Esophagus muscularis mucosa (tissue), 4 donors: ENCODE measurements at regions not wholly inside any gene's neighbourhood (a gene's known extent, or its start where the extent isn't known, plus 50 kb on each side); places are given as distances from the start of the nearest gene placed in this dataset.
"Not testable (repeated sequence)": the region's sequence is repeated elsewhere in the genome, so short reads cannot be mapped to it uniquely, and the experiment has no call there.

ENCODE experiments used
- DNase-seq: peaks from one replicate; pipeline ENCODE4 v3.0.0-alpha.2; 2017; ENCODE audit errors: extremely low spot score
- H3K27ac ChIP-seq, 4 donors: fragments of 200-600 bp; sonication (generic); replicated peaks in 1 of 4; 1 replicate in 3 of 4; 2 replicates in 1 of 4; pipeline ENCODE4 v1.5.1; 2016 to 2019; ENCODE audit warnings: mild to moderate bottlenecking in 1 of 4
- H3K27me3 ChIP-seq, 4 donors: fragments of 200-600 bp; sonication (generic); one replicate each; pipeline versions ENCODE4 v1.5.1 to v1.6.0; 2016 to 2019
- H3K36me3 ChIP-seq, 4 donors: fragments of 200-600 bp; sonication (generic); one replicate each; pipeline ENCODE4 v1.5.1; 2016 to 2019
- H3K4me1 ChIP-seq, 4 donors: fragments of 200-600 bp; sonication (generic); one replicate each; pipeline ENCODE4 v1.5.1; 2016 to 2019
- H3K4me3 ChIP-seq, 4 donors: fragments of 200-600 bp; sonication (generic); 1 replicate in 2 of 4; 2 replicates in 2 of 4; pipeline ENCODE4 v1.5.1; 2016 to 2019; ENCODE audit warnings: mild to moderate bottlenecking in 4 of 4, moderate library complexity in 1 of 4
- H3K9me3 ChIP-seq, 4 donors: fragments of 200-600 bp; sonication (generic); 1 replicate in 3 of 4; 2 replicates in 1 of 4; pipeline ENCODE4 v1.5.1; 2016 to 2019
- CTCF ChIP-seq, 3 experiments: fragments of 200-600 bp in 2 of 3; fragments of 450-650 bp in 1 of 3; sonication (generic) in 2 of 3; IDR thresholded peaks; one replicate each; pipeline ENCODE4 v1.5.1; 2017 to 2019; ENCODE audit warnings: antibody characterized with exemption in 3 of 3, mild to moderate bottlenecking in 2 of 3, moderate library complexity in 1 of 3
- EP300 ChIP-seq: sonication (generic); formaldehyde crosslinking; IDR thresholded peaks from one replicate; pipeline ENCODE4 v1.6.1; 2017; ENCODE audit warnings: antibody characterized with exemption
- POLR2A ChIP-seq: fragments of 450-650 bp; IDR thresholded peaks from one replicate; pipeline ENCODE4 v1.6.1; 2017; ENCODE audit warnings: antibody characterized with exemption, moderate library complexity, mild to moderate bottlenecking, low read depth
- POLR2AphosphoS5 ChIP-seq, 2 donors: sonication (generic); formaldehyde crosslinking; IDR thresholded peaks; one replicate each; pipeline ENCODE4 v1.6.1; 2017; ENCODE audit warnings: antibody characterized with exemption in 2 of 2
- WGBS: methylation state at CpG from one replicate; pipeline ENCODE4 v1.1.5; 2018; 5-methylcytosine and 5-hydroxymethylcytosine counted together
- intact Hi-C: fragments of 100-400 bp; cut with DNase I; formaldehyde crosslinking; loops from one replicate; pipeline ENCODE4 v1.15.1; 2023

DNA sequence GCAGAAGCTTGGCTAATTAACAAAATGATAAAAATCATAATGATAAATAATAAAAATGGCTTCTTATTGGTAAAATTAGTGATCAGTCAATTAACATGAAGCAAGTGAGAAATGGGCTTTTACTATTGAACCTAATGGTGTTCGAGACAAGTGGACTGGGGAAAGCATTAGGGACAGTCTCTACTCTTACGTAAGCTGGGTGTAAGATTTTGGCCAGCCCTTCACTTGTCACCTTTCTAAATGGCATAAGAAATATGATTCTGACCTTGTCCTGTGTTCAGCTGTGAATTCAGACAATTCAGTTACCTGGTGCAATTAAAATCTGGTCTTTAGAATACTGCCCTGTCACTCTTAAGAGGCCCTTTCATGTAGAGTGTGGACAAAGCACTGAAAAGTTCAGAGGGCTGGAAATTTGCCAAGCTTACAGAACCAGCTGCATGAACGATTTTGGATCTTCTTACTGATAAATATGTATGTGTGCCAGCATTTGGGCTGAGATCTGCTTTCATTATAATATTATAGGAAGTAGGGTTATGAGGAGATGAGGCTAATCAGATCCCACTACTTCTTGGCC lies 115.9 kb downstream of the QRSL1 start:
- DNase-seq: no peak
- intact Hi-C loops: no loop called here
- no peaks in the 10 kb centered on the region for H3K27me3 ChIP-seq
- WGBS: 67% methylated on average over 3 of the region's 3 CpGs
- no peak overlapping the region for H3K27ac ChIP-seq
- H3K4me3 ChIP-seq: no peak overlapping the region
- no peak for TF ChIP-seq EP300
- no peak for TF ChIP-seq POLR2A
- no peak for TF ChIP-seq POLR2AphosphoS5 (IDR thresholded peaks at IDR 0.05)
- no peak for TF ChIP-seq CTCF (IDR thresholded peaks at IDR 0.05)
- no peaks in the 10 kb centered on the region for H3K36me3 ChIP-seq
- peaks cover 0 to 6% (median 0%) of the 10 kb centered on the region in 4 donors for H3K9me3 ChIP-seq
- H3K4me1 ChIP-seq: no peaks in the 10 kb centered on the region

DNA sequence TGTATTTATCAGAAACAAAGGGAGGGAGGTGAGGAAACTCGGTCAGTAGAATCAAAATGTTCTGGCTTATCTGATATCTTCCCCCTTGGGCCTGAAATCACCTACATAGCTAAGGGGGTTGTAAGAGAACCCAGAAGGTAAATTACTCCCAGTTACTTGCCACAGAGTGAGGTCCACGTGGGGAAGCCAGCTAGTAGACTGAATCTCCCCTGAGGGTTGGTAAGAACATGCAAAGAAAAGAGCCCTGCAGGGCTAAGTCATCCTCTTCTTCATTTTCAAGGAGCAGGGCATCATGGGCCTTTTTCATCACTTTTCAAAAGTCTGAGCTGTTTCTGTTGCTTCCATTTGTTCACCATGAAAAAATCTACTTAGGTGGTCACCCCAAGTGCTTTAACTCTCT lies 115.4 kb downstream of the QRSL1 start:
- no peak for TF ChIP-seq POLR2AphosphoS5 (IDR thresholded peaks at IDR 0.05)
- no peak for TF ChIP-seq POLR2A
- TF ChIP-seq EP300: no peak
- TF ChIP-seq CTCF (IDR thresholded peaks at IDR 0.05): no peak
- no peak overlapping the region for H3K4me3 ChIP-seq
- intact Hi-C loops: no loop called here
- no peak for DNase-seq
- H3K4me1 ChIP-seq: peaks cover 0 to 2% (median 0%) of the 10 kb centered on the region in 4 donors
- no peak overlapping the region for H3K27ac ChIP-seq
- no peaks in the 10 kb centered on the region for H3K27me3 ChIP-seq
- H3K36me3 ChIP-seq: no peaks in the 10 kb centered on the region
- peaks cover 0 to 6% (median 0%) of the 10 kb centered on the region in 4 donors for H3K9me3 ChIP-seq
- 90% methylated on average over 2 of the region's 2 CpGs for WGBS

DNA sequence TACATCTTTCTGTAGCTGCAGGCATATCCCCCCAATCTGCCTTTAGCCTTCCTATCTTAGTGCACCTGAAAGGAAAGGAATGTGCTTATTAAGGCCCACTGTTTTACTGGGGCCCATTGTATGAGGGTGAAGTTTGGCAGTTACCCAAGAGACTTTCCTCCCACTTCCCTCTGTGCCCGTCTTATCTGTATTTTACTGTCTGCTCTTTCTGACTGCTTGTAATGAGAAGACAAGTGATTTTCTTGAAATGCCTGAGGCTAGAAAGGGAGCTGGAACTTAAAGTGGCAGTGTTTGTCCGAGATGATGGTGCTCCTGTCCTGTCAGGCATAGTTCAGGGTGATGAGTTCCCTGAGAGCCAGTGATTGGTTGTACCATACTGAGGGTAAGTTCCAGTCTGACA lies 114.7 kb downstream of the QRSL1 start:
- H3K27ac ChIP-seq, H3K4me1 ChIP-seq, H3K27me3 ChIP-seq, H3K9me3 ChIP-seq, H3K4me3 ChIP-seq, DNase-seq, intact Hi-C loops, H3K36me3 ChIP-seq: not testable (repeated sequence)
- 58% methylated on average over 2 of the region's 2 CpGs for WGBS

- H3K4me1 ChIP-seq: peaks cover 0 to 2% (median 0%) of the 10 kb centered on the region in 4 donors
- no peaks in the 10 kb centered on the region for H3K36me3 ChIP-seq
- 73% methylated on average over 2 of the region's 2 CpGs for WGBS
Observed at GRCh38 chr6:106743612-106744011, 114.2 kb downstream of the QRSL1 start.

GRCh38 chr6:106740287-106740686 lies 110.9 kb downstream of the QRSL1 start:
- H3K4me3 ChIP-seq: no peak overlapping the region
- no peak for DNase-seq
- no peaks in the 10 kb centered on the region for H3K36me3 ChIP-seq
- H3K4me1 ChIP-seq: peaks cover 0 to 2% (median 0%) of the 10 kb centered on the region in 4 donors
- TF ChIP-seq POLR2A (no peak), POLR2AphosphoS5 (IDR thresholded peaks at IDR 0.05) (no peak), CTCF (IDR thresholded peaks at IDR 0.05) (no peak), EP300 (no peak)
- WGBS: 47% methylated on average over 3 of the region's 3 CpGs
- intact Hi-C loops: no loop called here
- peaks cover 0 to 5% (median 0%) of the 10 kb centered on the region in 4 donors for H3K27me3 ChIP-seq
- H3K9me3 ChIP-seq: peaks cover 0 to 10% (median 3%) of the 10 kb centered on the region in 4 donors
- H3K27ac ChIP-seq: no peak overlapping the region

More at GRCh38 chr6:106743612-106744011, 114.2 kb downstream of the QRSL1 start:
- Histone ChIP-seq H3K27me3 (peaks cover 0 to 5% (median 0%) of the 10 kb centered on the region in 4 donors), H3K27ac (no peak overlapping the region), H3K4me3 (no peak overlapping the region), H3K9me3 (peaks cover 0 to 6% (median 0%) of the 10 kb centered on the region in 4 donors)
- intact Hi-C loops: no loop called here
- no peak for DNase-seq
- TF ChIP-seq POLR2A (no peak), POLR2AphosphoS5 (IDR thresholded peaks at IDR 0.05) (no peak), EP300 (no peak), CTCF (IDR thresholded peaks at IDR 0.05) (no peak)
